WTC11 (cell line): ENCODE measurements at regions not wholly inside any gene's neighbourhood (a gene's known extent, or its start where the extent isn't known, plus 50 kb on each side); places are given as distances from the start of the nearest gene placed in this dataset.

Experiments used
- ATF2 ChIP-seq: sonication (generic); formaldehyde crosslinking; IDR thresholded peaks from 2 replicates; pipeline ENCODE4 v1.8.1; 2022; ENCODE audit warnings: low read depth, missing genetic modification reagents, borderline replicate concordance
- CTCF ChIP-seq: fragments of 200-600 bp; IDR thresholded peaks from 2 replicates; pipeline ENCODE4 v1.8.0; 2022; ENCODE audit warnings: antibody characterized with exemption
- IRF2 ChIP-seq: sonication (generic); formaldehyde crosslinking; IDR thresholded peaks from 2 replicates; pipeline ENCODE4 v1.8.0; 2022; ENCODE audit warnings: low read depth, missing genetic modification reagents, borderline replicate concordance
- SMAD3 ChIP-seq: sonication (generic); formaldehyde crosslinking; IDR thresholded peaks from 2 replicates; pipeline ENCODE4 v1.8.0; 2022; ENCODE audit warnings: missing genetic modification reagents, mild to moderate bottlenecking, borderline replicate concordance
- SOX15 ChIP-seq: fragments of 250-450 bp; sonication (Bioruptor Pico); IDR thresholded peaks from 2 replicates; pipeline ENCODE4 v1.9.0; 2021; ENCODE audit warnings: mild to moderate bottlenecking
- ZNF121 ChIP-seq: sonication (generic); formaldehyde crosslinking; IDR thresholded peaks from 2 replicates; pipeline ENCODE4 v1.8.0; 2023; ENCODE audit warnings: missing genetic modification reagents
- ZNF138 ChIP-seq: sonication (generic); formaldehyde crosslinking; conservative IDR thresholded peaks from 2 replicates; pipeline ENCODE4 v1.8.1; 2022; ENCODE audit warnings: mild to moderate bottlenecking, moderate library complexity, missing genetic modification reagents

DNA sequence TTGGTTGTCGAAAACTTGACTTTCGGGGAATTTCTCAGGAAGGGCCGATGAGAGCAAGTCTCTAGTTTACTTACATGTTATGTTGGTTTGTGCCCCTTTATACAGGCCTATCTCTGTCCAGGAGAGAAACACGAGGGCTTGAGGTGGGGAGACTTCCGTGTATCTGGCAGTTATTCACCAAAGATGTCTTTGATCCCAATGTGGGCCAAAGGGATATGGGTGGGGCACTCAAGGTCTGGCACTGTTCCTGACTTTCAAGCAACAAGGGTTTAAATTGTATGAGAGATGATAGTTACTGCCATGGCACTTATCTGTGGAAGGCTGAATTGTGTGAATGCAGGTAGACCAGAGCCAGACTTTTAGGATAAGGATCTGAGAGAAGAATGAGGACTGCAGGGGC lies 137.2 kb upstream of the DHRS4 start:
- TF ChIP-seq CTCF (no peak), ZNF138 (no peak), ATF2 (no peak), SMAD3 (CRISPR knock-in tag) (no peak), ZNF121 (no peak), IRF2 (CRISPR knock-in tag) (no peak), SOX15 (CRISPR knock-in tag) (no peak)
